Fibroblast of the aortic adventitia (primary cell): ENCODE measurements at regions not wholly inside any gene's neighbourhood (a gene's known extent, or its start where the extent isn't known, plus 50 kb on each side); places are given as distances from the start of the nearest gene placed in this dataset.

Experiments used
- DNase-seq: peaks from one replicate; pipeline ENCODE4 v3.0.0-alpha.2; 2010; ENCODE audit warnings: low read depth
- H3K4me3 ChIP-seq: 2 replicates; pipeline ENCODE4 v1.5.1; 2011; ENCODE audit warnings: low read depth, mild to moderate bottlenecking, control low read depth, low read length, moderate library complexity
- CTCF ChIP-seq: IDR thresholded peaks from 2 replicates; pipeline ENCODE4 v1.5.1; 2011; ENCODE audit warnings: mild to moderate bottlenecking, low read length, control low read depth, inconsistent platforms; ENCODE audit not compliant: insufficient read depth

GRCh38 chr9:108643731-108644510 is 211.9 kb downstream of the ACTL7B start:
- DNase-seq: no peak
- no peak overlapping the region for H3K4me3 ChIP-seq
- TF ChIP-seq CTCF: no peak

GRCh38 chr9:108642871-108643270 is 212.9 kb downstream of the ACTL7B start:
- TF ChIP-seq CTCF: no peak
- no peak for DNase-seq
- H3K4me3 ChIP-seq: no peak overlapping the region

- DNase-seq: peak; percentile 26
- no peak overlapping the region for H3K4me3 ChIP-seq
- no peak for TF ChIP-seq CTCF
These were observed 215.6 kb downstream of the ACTL7B start for GRCh38 chr9:108640230-108640629.

GRCh38 chr9:108639696-108640095 is 216.1 kb downstream of the ACTL7B start:
- no peak overlapping the region for H3K4me3 ChIP-seq
- peak; percentile 18 for DNase-seq
- TF ChIP-seq CTCF: no peak

GRCh38 chr9:108639091-108639490 is 216.7 kb downstream of the ACTL7B start:
- no peak for DNase-seq
- no peak for TF ChIP-seq CTCF
- H3K4me3 ChIP-seq: no peak overlapping the region

GRCh38 chr9:108637340-108637739 is 218.4 kb downstream of the ACTL7B start:
- no peak for DNase-seq
- no peak overlapping the region for H3K4me3 ChIP-seq
- no peak for TF ChIP-seq CTCF

- H3K4me3 ChIP-seq: no peak overlapping the region
- no peak for DNase-seq
These were observed 219.8 kb downstream of the ACTL7B start for GRCh38 chr9:108636013-108636412.

More at GRCh38 chr9:108636013-108636412, 219.8 kb downstream of the ACTL7B start:
- no peak for TF ChIP-seq CTCF
